8988T (cell line): ENCODE measurements at regions not wholly inside any gene's neighbourhood (a gene's known extent, or its start where the extent isn't known, plus 50 kb on each side); places are given as distances from the start of the nearest gene placed in this dataset.
"Not testable (repeated sequence)": the region's sequence is repeated elsewhere in the genome, so short reads cannot be mapped to it uniquely, and the experiment has no call there.

Experiments
- DNase-seq: peaks from one replicate; pipeline ENCODE4 v3.0.0; 2011

DNA sequence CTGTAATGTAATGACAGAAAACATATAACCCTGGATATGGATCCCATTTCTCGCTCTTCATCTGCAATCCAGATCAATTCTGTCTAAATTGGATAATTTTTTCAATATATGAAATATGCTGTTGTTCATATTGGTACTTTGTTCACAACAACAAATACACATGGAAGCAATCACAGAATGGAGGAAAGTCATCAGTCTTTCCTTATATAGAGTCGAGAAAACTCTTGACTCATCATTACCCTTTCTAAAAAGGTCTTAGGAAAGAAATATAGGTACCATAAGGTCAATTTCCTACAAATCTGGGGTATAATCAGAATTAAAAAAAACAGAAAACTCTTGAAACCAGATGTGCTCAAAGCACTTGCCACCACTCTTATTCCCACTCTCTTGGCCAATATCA lies 677.6 kb upstream of the ID4 start:
- DNase-seq = no peak

DNA sequence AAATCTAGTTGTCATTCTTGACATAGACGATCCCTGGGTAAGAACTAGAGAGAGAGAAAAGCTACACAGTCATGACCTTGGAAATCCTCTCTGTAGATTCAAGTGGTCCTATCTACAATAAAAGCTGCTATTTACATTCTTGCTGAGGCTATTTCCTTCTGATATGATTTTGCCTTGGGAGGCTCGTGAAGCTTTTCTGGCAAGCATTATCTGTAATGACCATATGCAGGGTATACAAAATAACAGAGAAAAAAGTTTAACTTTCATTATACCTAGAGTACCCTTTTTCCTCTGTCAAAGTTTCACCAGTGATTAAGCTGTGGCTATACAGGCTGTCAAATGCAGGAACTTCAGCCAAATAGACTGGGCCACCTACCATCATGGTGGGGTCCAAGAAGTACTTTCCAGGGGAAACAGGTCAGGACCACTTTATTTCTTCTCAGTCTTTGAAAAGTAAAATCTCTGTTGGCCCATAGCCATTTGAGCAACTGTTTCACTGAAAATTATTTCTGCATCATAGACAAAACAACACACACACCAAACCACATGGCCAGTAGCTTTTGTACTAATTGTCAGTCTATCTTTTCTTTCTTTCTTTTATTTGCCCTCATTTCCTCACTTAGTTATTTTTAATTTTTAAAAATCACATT lies 677.0 kb upstream of the ID4 start:
- no peak for DNase-seq

DNA sequence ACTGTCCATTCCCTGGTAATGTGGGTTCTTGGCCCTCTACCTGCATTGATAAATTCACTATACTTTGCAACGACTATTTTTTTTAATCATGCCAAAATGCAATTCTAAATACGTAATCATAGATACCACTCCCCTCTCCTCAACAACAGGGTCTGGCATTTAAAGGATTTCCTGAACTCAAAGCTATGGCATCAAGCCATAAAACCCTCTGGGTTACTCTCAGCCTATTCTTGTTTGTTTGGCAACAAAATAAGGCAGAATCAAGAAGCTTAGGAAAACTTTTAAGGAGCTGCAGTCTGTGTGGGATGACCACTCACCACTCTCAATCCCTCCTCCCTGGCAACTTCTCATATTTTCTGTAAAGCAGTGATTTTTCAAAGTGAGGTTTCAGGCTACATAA lies 669.9 kb upstream of the ID4 start:
- no peak for DNase-seq

GRCh38 chr6:19169366-19169765 lies 667.8 kb upstream of the ID4 start:
- no peak for DNase-seq

- no peak for DNase-seq
These were observed 662.1 kb upstream of the ID4 start for GRCh38 chr6:19175023-19175422.

DNA sequence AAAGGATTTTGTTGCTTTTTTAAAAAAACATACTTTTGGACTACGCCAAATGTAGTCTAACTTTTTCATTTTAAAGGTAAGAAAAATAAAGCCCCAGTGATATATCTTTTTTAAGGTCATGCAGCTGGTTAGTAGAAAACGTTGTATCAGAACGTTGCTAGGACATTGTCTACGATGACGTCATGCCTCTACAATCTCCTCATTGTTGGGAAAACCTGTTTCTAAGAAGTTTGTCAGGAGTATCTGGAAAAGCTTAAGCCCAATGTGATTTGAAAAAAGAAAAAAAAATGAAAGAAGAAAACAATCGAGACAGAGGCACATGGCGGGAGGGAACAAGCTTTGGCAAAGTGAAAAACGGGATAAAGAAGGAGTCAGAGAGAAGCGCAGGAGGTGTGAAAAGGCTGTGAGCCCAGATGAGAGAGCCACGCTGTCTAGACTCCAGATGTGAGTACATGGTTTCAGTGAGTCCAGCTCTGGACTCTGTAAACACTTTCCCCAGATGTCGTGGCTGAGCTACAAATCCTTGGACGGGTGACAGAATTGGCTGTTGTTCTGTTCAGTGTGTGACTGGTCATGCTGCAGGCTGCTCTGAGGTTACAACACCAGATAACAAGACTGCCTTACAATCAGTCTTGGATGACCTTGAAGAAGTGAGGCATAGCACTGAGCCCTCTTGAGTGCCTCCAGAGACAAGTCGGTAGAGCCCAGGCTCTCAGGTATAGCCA lies 656.7 kb upstream of the ID4 start:
- DNase-seq = no peak

DNA sequence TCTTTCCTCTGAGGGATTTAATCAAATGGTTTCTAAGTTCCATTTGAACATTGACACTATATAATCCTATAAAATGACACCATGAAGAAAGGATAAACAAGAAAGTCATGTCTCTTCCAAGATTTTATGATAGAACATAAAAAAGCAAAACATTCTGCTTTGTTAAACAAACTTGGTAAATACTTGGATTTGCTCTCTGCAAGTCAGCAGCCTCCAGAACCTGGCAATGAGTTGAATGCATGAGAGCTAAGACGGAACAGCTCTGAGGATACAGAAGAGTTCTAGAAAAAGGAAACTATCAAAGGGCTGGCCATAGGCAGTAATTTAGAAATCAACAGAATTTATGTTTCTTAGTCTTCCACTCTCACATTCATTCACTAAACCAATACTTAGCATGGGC lies 656.0 kb upstream of the ID4 start:
- DNase-seq = no peak

GRCh38 chr6:19193624-19194023 lies 643.5 kb upstream of the ID4 start:
- DNase-seq = no peak

DNA sequence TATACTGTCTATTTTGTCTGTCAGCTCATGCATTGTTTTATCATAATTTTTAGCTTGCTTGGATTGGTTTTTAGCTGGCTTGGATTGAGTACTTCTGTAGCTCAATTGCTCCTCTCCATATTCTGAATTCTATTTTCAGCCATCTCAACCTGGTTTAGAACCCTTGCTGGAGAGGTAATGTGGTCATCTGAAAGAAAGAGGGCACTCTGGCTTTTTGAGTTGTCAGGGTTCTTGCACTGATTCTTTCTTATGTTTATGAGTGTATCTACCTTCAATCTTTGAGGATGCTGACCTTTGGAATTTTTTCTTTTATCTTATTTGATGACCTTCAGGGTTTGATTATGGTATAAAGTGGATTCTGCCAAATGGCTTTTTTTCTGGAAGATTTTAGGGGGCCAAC lies 632.7 kb upstream of the ID4 start:
- DNase-seq = no peak

DNA sequence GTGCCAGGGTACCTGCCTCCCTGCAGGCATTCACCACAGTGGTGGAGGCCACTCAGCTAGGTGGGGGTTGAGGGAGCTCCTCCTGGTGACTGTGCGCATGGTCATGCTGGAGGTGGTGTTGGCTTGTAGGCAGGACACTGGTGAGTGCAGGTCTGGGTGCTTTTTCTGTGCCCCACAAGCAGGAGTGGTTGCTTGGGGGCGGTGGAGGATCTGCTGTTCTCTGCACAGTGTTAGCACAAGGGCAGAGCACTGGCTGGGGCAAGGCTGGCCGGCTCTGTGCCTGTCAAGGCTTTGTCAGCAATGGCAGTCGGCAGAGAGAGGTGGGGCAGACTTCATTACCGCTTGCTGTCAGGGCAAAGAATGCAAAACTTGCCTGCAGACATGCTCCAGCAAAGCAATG lies 632.1 kb upstream of the ID4 start:
- no peak for DNase-seq

- no peak for DNase-seq
These were observed 628.0 kb upstream of the ID4 start for GRCh38 chr6:19209202-19209601.

GRCh38 chr6:19210849-19211590 lies 626.1 kb upstream of the ID4 start:
- no peak for DNase-seq

GRCh38 chr6:19214231-19214630 lies 622.9 kb upstream of the ID4 start:
- DNase-seq = no peak

- DNase-seq = no peak
These were observed 617.2 kb upstream of the ID4 start for GRCh38 chr6:19219931-19220330.

DNA sequence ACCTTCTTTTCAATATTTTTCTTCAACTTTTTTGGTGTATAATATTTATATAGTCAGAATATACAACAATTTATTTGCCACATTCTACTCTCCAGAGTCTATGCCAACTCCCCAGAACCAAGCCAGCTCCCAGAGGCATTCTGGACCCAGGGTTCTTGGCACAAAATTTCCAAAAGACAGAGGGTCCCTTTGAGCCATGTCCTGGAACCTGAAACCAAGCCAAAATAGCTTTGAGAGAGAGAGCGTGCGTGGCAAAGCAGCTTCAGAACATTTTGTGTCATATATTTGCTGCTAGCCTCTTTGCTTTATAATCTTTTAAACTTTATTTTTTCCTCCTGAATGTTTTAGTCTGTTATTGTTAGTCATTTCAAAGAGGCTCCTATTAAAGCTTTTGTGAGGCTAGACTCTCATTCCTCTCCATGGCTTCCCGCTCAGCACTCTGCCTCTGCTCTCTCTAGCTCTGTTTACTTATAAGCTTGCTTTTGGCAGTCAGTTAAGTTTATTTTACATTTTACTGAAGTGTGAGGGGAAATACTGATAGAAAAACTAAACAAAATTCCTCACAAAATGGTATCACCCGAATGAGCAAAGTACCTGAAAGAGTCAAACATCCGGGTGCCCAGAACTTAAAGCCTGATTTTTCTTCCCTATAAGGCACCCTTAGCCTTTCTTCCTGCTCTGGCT lies 605.1 kb upstream of the ID4 start:
- no peak for DNase-seq

GRCh38 chr6:19245656-19246055 lies 591.5 kb upstream of the ID4 start:
- no peak for DNase-seq

DNA sequence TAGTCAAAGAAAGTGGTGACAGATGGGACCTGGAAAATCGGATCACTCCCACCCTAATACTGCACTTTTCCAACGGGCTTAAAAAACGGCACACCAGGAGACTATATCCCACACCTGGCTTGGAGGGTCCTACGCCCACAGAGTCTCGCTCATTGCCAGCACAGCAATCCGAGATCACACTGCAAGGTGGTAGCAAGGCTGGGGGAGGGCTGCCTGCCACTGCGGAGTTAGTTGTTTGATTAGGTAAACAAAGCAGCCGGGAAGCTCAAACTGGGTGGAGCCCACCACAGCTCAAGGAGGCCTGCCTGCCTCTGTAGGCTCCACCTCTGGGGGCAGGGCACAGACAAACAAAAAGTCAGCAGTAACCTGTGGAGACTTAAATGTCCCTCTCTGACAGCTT lies 590.0 kb upstream of the ID4 start:
- not testable (repeated sequence) for DNase-seq

- DNase-seq = not testable (repeated sequence)
These were observed 581.0 kb upstream of the ID4 start for GRCh38 chr6:19256123-19256522.

DNA sequence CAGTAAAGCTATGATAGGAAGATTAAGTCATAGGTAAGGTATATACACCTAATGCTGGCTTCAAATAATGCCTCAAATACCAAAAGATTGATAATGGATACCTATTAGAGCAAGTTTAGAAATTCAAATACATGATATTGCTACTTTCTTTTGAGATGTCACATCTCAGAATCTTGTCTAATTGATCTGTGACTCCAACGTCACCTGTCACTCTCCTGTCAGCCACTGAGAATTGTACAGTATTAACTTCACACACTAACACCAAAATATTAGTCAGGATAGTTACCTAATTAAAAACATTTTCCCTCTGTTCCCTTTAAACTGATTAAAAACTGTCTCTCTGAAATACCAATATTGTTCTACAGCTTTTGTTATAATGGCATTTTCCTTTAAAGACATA lies 575.5 kb upstream of the ID4 start:
- DNase-seq = no peak

DNA sequence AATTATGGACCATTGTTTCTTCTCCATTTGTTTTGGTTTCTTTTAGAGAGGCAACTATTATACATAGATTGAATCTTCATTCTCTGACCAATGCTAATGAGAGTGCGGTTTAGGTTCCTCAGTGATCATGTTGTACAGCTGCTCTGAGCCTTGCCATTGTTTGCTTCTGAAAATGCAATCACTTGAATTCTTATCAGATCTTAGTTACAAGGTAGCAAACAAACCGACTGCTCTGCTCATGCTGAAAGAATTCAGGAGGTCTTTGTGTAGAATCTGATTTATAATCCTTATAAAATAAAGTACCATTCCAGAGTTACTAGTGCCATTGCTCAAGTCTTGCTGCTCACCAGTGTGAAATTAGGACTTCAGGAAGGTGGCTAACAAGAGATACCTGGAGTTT lies 569.1 kb upstream of the ID4 start:
- DNase-seq = no peak

GRCh38 chr6:19268718-19269117 lies 568.5 kb upstream of the ID4 start:
- DNase-seq = no peak

DNA sequence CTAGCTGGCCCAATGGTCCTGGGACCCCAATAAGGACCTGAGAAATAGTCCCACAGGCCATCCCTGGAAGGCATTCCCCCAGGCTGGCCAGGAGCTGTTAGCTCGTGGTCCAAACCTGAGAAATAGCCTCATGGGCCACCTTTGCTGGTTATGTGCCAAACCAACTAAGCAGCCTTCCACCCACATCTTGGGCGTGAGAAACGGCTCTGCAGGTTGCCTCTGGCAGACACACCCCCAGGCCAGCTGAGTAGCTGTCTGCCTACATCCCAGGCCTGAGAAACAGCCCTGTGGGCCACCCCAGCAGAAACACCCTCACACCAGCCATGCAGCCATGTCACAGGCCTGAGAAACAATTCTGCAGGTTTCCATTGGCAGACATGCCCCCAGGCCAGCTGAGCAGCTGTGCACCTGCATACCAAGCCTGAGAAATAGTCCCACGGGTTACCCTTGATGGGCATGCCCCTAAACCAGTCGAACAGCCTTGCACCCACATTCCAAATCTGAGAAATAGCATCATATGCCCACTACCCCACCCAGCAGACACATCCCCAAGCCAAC lies 567.8 kb upstream of the ID4 start:
- DNase-seq = no peak

GRCh38 chr6:19270616-19271015 lies 566.6 kb upstream of the ID4 start:
- DNase-seq = no peak
